CD14-positive monocyte (primary cell): ENCODE measurements at regions not wholly inside any gene's neighbourhood (a gene's known extent, or its start where the extent isn't known, plus 50 kb on each side); places are given as distances from the start of the nearest gene placed in this dataset.

Experiments used
- DNase-seq, 3 donors: peaks; one replicate each; pipeline ENCODE4 v3.0.0-alpha.2; 2011 to 2022
- H2AFZ ChIP-seq: 2 replicates; pipeline ENCODE4 v1.6.0; 2012; ENCODE audit warnings: mild to moderate bottlenecking, low read depth, low read length, inconsistent platforms; ENCODE audit not compliant: insufficient read depth, poor library complexity, severe bottlenecking
- H3K27ac ChIP-seq, 2 donors: 1 replicate in 1 of 2; 2 replicates in 1 of 2; pipeline ENCODE4 v1.5.1; 2012 to 2013; ENCODE audit warnings: low read length in 2 of 2, control low read depth in 1 of 2, inconsistent platforms in 1 of 2, low read depth in 1 of 2, mild to moderate bottlenecking in 1 of 2
- H3K27me3 ChIP-seq, 2 donors: one replicate each; pipeline versions ENCODE4 v1.6.0 to v1.6.1; 2011 to 2013; ENCODE audit warnings: low read length in 2 of 2; ENCODE audit not compliant: control insufficient read depth in 2 of 2, insufficient read depth in 2 of 2
- H3K36me3 ChIP-seq, 2 donors: replicated peaks in 1 of 2; 1 replicate in 1 of 2; 2 replicates in 1 of 2; pipeline versions ENCODE4 v1.5.1 to v1.6.1; 2012 to 2013; ENCODE audit warnings: low read length in 2 of 2, control low read depth in 1 of 2, inconsistent platforms in 1 of 2, mild to moderate bottlenecking in 1 of 2; ENCODE audit not compliant: insufficient read depth in 2 of 2, control insufficient read depth in 1 of 2
- H3K4me1 ChIP-seq, 2 donors: 1 replicate in 1 of 2; 2 replicates in 1 of 2; pipeline versions ENCODE4 v1.5.1 to v1.6.1; 2012 to 2013; ENCODE audit warnings: low read length in 2 of 2, control low read depth in 1 of 2, inconsistent platforms in 1 of 2, mild to moderate bottlenecking in 1 of 2, moderate library complexity in 1 of 2; ENCODE audit not compliant: insufficient read depth in 2 of 2, control insufficient read depth in 1 of 2
- H3K4me2 ChIP-seq: replicated peaks from 2 replicates; pipeline ENCODE3; 2012; ENCODE audit warnings: low read length, moderate library complexity, mild to moderate bottlenecking; ENCODE audit not compliant: poor library complexity, severe bottlenecking; ENCODE audit errors: extremely low read depth
- H3K4me3 ChIP-seq, 3 experiments: fragments of 200-600 bp in 1 of 3; sonication (generic) in 1 of 3; replicated peaks in 1 of 3; 1 replicate in 2 of 3; 2 replicates in 1 of 3; pipeline ENCODE4 v1.5.1; 2011 to 2013; ENCODE audit warnings: low read length in 3 of 3, mild to moderate bottlenecking in 3 of 3, control low read depth in 2 of 3, low read depth in 2 of 3, inconsistent platforms in 1 of 3, moderate library complexity in 1 of 3
- H3K79me2 ChIP-seq: 2 replicates; pipeline ENCODE4 v1.6.0; 2012; ENCODE audit warnings: mild to moderate bottlenecking, control low read depth, inconsistent platforms, low read length, moderate library complexity; ENCODE audit not compliant: insufficient read depth
- H3K9ac ChIP-seq: 2 replicates; pipeline ENCODE4 v1.6.0; 2017; ENCODE audit warnings: low read length, mild to moderate bottlenecking; ENCODE audit not compliant: insufficient read depth, poor library complexity, severe bottlenecking
- H3K9me3 ChIP-seq, 2 donors: replicated peaks in 1 of 2; 1 replicate in 1 of 2; 2 replicates in 1 of 2; pipeline versions ENCODE4 v1.5.1 to v1.6.1; 2012 to 2013; ENCODE audit warnings: low read length in 2 of 2, control low read depth in 1 of 2; ENCODE audit not compliant: control insufficient read depth in 1 of 2, insufficient read depth in 1 of 2
- H4K20me1 ChIP-seq: 2 replicates; pipeline ENCODE4 v1.6.0; 2012; ENCODE audit warnings: mild to moderate bottlenecking, low read length, control low read depth, moderate library complexity; ENCODE audit not compliant: insufficient read depth
- H3K27ac Mint-ChIP-seq, 7 donors: one replicate each; pipeline ENCODE4 v1.8.0; 2020; ENCODE audit warnings: mild to moderate bottlenecking in 7 of 7, mixed read lengths in 7 of 7, moderate library complexity in 6 of 7, inconsistent platforms in 2 of 7
- H3K27me3 Mint-ChIP-seq, 3 donors: one replicate each; pipeline ENCODE4 v1.8.0; 2021 to 2022; ENCODE audit warnings: low read depth in 3 of 3, mild to moderate bottlenecking in 3 of 3, mixed read lengths in 3 of 3, moderate library complexity in 3 of 3, inconsistent platforms in 1 of 3
- H3K36me3 Mint-ChIP-seq, 2 donors: one replicate each; pipeline ENCODE4 v1.8.0; 2020; ENCODE audit warnings: mixed read lengths in 2 of 2, inconsistent platforms in 1 of 2, mild to moderate bottlenecking in 1 of 2
- H3K4me1 Mint-ChIP-seq: one replicate; pipeline ENCODE4 v1.8.0; 2020; ENCODE audit warnings: mild to moderate bottlenecking, mixed read lengths
- H3K4me3 Mint-ChIP-seq, 2 donors: one replicate each; pipeline ENCODE4 v1.8.0; 2020; ENCODE audit warnings: mild to moderate bottlenecking in 2 of 2, mixed read lengths in 2 of 2, moderate library complexity in 1 of 2
- H3K9me3 Mint-ChIP-seq, 7 donors: one replicate each; pipeline ENCODE4 v1.8.0; 2020 to 2022; ENCODE audit warnings: mixed read lengths in 7 of 7, mild to moderate bottlenecking in 6 of 7, moderate library complexity in 6 of 7, inconsistent platforms in 2 of 7
- WGBS: methylation state at CpG from one replicate; pipeline ENCODE4 v1.1.5; 2013; ENCODE audit warnings: missing lambda C conversion rate; ENCODE audit not compliant: insufficient coverage; 5-methylcytosine and 5-hydroxymethylcytosine counted together
- intact Hi-C, 2 donors: fragments of 100-400 bp; cut with micrococcal nuclease; formaldehyde crosslinking; loops; one replicate each; pipeline versions ENCODE4 v1.15.0 to v1.15.1; 2023
- TF ChIP-seq, protein P1 (sequence below): fragments of 200-600 bp; IDR thresholded peaks from one replicate; pipeline ENCODE4 v1.8.0; 2022; ENCODE audit warnings: antibody characterized with exemption, mild to moderate bottlenecking

DNA sequence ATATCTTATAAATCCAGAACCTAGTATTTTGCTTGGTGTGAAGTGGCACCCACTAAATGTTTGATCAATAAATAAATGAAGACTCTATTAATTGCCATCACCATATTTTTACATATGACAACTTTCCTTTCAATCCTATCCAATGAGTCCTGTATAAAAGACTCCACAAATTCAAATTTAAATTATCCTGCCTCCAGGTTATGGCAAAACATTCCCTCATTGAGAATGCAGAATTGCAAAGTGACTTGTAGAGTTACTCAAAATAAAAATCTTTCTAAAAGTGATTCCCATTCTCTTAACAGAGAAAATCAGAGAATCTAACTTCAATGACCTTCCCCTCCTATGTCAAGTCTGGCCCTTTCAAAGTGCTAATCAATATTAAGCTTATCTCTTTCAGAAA lies 236.8 kb downstream of the GRB14 start:
- Histone ChIP-seq H2AFZ (no peak overlapping the region), H3K9ac (no peak overlapping the region), H3K79me2 (no peaks in the 10 kb centered on the region), H3K36me3 (no peaks in the 10 kb centered on the region), H3K27ac (no peak overlapping the region), H3K4me3 (no peak overlapping the region), H3K9me3 (no peaks in the 10 kb centered on the region), H4K20me1 (no peaks in the 10 kb centered on the region), H3K4me1 (no peaks in the 10 kb centered on the region), H3K27me3 (no peaks in the 10 kb centered on the region), H3K4me2 (no peak overlapping the region)
- no peaks in the 10 kb centered on the region for H3K27me3 Mint-ChIP-seq
- H3K27ac Mint-ChIP-seq, result no peak overlapping the region
- H3K4me1 Mint-ChIP-seq, result no peaks in the 10 kb centered on the region
- H3K9me3 Mint-ChIP-seq, result peaks cover 0 to 2% (median 0%) of the 10 kb centered on the region in 7 donors
- intact Hi-C loops, result no loop called here
- DNase-seq, result no peak
- H3K36me3 Mint-ChIP-seq, result no peaks in the 10 kb centered on the region
- TF ChIP-seq, protein P1, sequence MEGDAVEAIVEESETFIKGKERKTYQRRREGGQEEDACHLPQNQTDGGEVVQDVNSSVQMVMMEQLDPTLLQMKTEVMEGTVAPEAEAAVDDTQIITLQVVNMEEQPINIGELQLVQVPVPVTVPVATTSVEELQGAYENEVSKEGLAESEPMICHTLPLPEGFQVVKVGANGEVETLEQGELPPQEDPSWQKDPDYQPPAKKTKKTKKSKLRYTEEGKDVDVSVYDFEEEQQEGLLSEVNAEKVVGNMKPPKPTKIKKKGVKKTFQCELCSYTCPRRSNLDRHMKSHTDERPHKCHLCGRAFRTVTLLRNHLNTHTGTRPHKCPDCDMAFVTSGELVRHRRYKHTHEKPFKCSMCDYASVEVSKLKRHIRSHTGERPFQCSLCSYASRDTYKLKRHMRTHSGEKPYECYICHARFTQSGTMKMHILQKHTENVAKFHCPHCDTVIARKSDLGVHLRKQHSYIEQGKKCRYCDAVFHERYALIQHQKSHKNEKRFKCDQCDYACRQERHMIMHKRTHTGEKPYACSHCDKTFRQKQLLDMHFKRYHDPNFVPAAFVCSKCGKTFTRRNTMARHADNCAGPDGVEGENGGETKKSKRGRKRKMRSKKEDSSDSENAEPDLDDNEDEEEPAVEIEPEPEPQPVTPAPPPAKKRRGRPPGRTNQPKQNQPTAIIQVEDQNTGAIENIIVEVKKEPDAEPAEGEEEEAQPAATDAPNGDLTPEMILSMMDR, result no peak
- H3K4me3 Mint-ChIP-seq, result no peak overlapping the region

DNA sequence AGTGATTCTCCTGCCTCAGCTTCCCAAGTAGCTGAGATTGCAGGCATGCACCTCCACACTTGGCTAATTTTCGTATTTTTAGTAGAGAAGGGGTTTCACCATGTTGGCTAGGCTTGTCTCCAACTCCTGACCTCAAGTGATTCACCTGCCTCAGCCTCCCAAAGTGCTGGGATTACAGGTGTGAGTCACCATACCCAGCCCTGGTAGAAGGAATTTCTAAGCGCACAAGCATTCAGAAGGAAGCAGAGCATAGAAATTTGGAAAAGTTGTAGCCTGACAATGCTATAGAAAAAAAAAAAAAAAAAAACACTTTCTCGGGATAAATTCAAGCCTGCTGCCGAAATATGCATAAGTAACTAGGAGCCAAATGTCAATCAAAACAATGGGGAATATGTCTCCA lies 249.4 kb downstream of the GRB14 start:
- intact Hi-C loops, result no loop called here
- Histone ChIP-seq H3K4me2 (no peak overlapping the region), H3K4me3 (no peak overlapping the region), H3K27ac (no peak overlapping the region), H3K79me2 (no peaks in the 10 kb centered on the region), H3K36me3 (no peaks in the 10 kb centered on the region), H4K20me1 (no peaks in the 10 kb centered on the region), H3K27me3 (no peaks in the 10 kb centered on the region), H2AFZ (no peak overlapping the region), H3K9ac (no peak overlapping the region), H3K9me3 (peaks cover 10 to 11% of the 10 kb centered on the region in 2 donors), H3K4me1 (no peaks in the 10 kb centered on the region)
- Mint-ChIP-seq H3K4me3 (no peak overlapping the region), H3K9me3 (peaks cover 5 to 16% (median 11%) of the 10 kb centered on the region in 7 donors), H3K36me3 (no peaks in the 10 kb centered on the region), H3K4me1 (no peaks in the 10 kb centered on the region), H3K27me3 (no peaks in the 10 kb centered on the region), H3K27ac (no peak overlapping the region)
- TF ChIP-seq, protein P1, result no peak
- WGBS, result no CpG with 5 or more reads among the region's 4 CpGs
- no peak for DNase-seq
